ENCODE measurements at regions not wholly inside any gene's neighbourhood (a gene's known extent, or its start where the extent isn't known, plus 50 kb on each side); places are given as distances from the start of the nearest gene placed in this dataset.

DNA sequence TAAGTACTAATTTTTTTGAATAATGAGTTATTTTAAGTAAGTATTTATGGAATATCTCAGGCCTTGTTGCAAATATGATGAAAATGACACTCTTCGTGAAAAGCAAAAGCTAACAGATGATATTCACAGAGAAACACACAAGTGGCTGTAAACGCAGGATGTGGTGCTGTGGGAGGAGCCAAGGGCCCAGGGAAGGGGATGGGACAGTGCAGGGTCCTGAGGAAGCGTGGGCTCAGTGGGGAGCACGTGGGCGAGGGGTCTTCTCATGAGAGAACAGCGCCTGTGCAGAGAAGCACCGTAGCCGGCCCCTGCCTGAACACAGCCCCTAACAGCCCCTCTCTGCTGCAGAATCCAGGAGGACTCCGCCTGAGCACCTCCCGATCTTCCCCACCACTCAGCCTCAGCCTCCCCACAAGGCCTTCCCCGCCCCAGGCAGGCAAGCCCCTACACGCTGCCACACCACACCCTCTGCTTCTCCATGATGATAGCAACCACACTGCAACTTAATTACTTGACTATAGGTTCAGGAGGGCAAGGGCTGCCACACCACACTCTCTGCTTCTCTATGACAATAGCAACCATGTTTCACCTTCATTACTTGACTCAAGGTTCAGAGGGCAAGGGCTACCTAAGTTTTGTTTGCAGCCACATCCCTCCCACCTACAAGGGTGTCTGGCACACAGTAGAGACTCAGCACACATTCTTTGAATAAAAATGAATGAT lies 152.6 kb upstream of the RNF32 start:
- no peaks in the 10 kb centered on the region for H3K9me2 ChIP-seq (ENCODE audit: insufficient read depth, low read length)
- H3K9ac ChIP-seq (ENCODE audit: low read length) = no peak overlapping the region
- no peaks in the 10 kb centered on the region for H3F3A ChIP-seq (ENCODE audit: insufficient read depth, low read length, poor library complexity, severe bottlenecking)
- no peaks in the 10 kb centered on the region for H4K20me1 ChIP-seq (ENCODE audit: insufficient read depth)
- no peaks in the 10 kb centered on the region for H3K36me3 ChIP-seq (ENCODE audit: insufficient read depth, low read length)
- H3K4me2 ChIP-seq (ENCODE audit: low read length) = no peak overlapping the region
- no peak overlapping the region for H2AFZ ChIP-seq (ENCODE audit: low read depth, low read length)
- no peak overlapping the region for H3K27ac ChIP-seq (ENCODE audit: low read length)
- no peaks in the 10 kb centered on the region for H3K9me3 ChIP-seq (ENCODE audit: low read length)
- H3K79me2 ChIP-seq (replicated peaks; ENCODE audit: insufficient read depth, low read length) = no peaks in the 10 kb centered on the region
- H3K27me3 ChIP-seq (ENCODE audit: insufficient read depth, low read depth, low read length) = no peaks in the 10 kb centered on the region
- H3K4me3 ChIP-seq (ENCODE audit: low read length) = no peak overlapping the region
- TF ChIP-seq SMC3 (conservative IDR thresholded peaks at IDR 0.05; ENCODE audit: poor library complexity) (no peak), MXI1 (conservative IDR thresholded peaks at IDR 0.05; ENCODE audit: poor library complexity, severe bottlenecking) (no peak), RAD21 (conservative IDR thresholded peaks at IDR 0.05) (no peak), POLR2AphosphoS5 (IDR thresholded peaks at IDR 0.05) (no peak), EZH2 (IDR thresholded peaks at IDR 0.05; ENCODE audit: borderline replicate concordance, insufficient read depth, low read length, poor library complexity, severe bottlenecking) (no peak), TAF1 (IDR thresholded peaks at IDR 0.05; ENCODE audit: low read depth) (no peak), EP300 (conservative IDR thresholded peaks at IDR 0.05; ENCODE audit: poor library complexity, severe bottlenecking) (no peak)
- TF ChIP-seq, protein P1, sequence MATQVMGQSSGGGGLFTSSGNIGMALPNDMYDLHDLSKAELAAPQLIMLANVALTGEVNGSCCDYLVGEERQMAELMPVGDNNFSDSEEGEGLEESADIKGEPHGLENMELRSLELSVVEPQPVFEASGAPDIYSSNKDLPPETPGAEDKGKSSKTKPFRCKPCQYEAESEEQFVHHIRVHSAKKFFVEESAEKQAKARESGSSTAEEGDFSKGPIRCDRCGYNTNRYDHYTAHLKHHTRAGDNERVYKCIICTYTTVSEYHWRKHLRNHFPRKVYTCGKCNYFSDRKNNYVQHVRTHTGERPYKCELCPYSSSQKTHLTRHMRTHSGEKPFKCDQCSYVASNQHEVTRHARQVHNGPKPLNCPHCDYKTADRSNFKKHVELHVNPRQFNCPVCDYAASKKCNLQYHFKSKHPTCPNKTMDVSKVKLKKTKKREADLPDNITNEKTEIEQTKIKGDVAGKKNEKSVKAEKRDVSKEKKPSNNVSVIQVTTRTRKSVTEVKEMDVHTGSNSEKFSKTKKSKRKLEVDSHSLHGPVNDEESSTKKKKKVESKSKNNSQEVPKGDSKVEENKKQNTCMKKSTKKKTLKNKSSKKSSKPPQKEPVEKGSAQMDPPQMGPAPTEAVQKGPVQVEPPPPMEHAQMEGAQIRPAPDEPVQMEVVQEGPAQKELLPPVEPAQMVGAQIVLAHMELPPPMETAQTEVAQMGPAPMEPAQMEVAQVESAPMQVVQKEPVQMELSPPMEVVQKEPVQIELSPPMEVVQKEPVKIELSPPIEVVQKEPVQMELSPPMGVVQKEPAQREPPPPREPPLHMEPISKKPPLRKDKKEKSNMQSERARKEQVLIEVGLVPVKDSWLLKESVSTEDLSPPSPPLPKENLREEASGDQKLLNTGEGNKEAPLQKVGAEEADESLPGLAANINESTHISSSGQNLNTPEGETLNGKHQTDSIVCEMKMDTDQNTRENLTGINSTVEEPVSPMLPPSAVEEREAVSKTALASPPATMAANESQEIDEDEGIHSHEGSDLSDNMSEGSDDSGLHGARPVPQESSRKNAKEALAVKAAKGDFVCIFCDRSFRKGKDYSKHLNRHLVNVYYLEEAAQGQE (IDR thresholded peaks at IDR 0.05; ENCODE audit: borderline replicate concordance) = no peak
- TF ChIP-seq, protein P2, sequence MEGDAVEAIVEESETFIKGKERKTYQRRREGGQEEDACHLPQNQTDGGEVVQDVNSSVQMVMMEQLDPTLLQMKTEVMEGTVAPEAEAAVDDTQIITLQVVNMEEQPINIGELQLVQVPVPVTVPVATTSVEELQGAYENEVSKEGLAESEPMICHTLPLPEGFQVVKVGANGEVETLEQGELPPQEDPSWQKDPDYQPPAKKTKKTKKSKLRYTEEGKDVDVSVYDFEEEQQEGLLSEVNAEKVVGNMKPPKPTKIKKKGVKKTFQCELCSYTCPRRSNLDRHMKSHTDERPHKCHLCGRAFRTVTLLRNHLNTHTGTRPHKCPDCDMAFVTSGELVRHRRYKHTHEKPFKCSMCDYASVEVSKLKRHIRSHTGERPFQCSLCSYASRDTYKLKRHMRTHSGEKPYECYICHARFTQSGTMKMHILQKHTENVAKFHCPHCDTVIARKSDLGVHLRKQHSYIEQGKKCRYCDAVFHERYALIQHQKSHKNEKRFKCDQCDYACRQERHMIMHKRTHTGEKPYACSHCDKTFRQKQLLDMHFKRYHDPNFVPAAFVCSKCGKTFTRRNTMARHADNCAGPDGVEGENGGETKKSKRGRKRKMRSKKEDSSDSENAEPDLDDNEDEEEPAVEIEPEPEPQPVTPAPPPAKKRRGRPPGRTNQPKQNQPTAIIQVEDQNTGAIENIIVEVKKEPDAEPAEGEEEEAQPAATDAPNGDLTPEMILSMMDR (IDR thresholded peaks at IDR 0.05; ENCODE audit: poor library complexity, severe bottlenecking) = no peak

DNA sequence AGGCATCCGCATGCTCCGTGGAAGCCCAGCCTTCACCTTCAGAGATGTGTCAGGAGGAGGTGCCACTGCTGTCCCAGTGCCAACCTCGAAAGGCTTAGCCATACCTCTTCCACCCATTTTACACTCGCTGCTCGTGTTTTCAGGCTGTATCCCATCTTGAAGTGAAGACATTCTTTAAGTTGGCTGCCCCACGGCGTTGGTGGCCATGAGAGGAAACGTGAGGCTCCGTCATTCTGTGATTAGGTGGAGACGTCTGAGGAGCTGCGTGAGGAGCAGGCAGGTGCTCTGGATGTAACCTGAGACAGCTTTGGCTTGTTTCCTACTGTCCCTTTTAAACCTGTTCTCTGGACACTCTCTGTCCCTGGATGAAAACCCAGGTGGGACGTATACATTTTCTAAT lies 159.9 kb upstream of the RNF32 start:
- Histone ChIP-seq H3K27me3 (ENCODE audit: insufficient read depth, low read depth, low read length) (no peaks in the 10 kb centered on the region), H3K79me2 (replicated peaks; ENCODE audit: insufficient read depth, low read length) (no peaks in the 10 kb centered on the region)
- TF ChIP-seq TAF1 (IDR thresholded peaks at IDR 0.05; ENCODE audit: low read depth) = no peak

More for the DNA sequence above, 159.9 kb upstream of the RNF32 start:
- Histone ChIP-seq H2AFZ (ENCODE audit: low read depth, low read length) (no peak overlapping the region), H3K9me2 (ENCODE audit: insufficient read depth, low read length) (no peaks in the 10 kb centered on the region), H3K4me3 (ENCODE audit: low read length) (no peak overlapping the region), H3K9ac (ENCODE audit: low read length) (no peak overlapping the region), H4K20me1 (ENCODE audit: insufficient read depth) (no peaks in the 10 kb centered on the region), H3K27ac (ENCODE audit: low read length) (no peak overlapping the region), H3F3A (ENCODE audit: insufficient read depth, low read length, poor library complexity, severe bottlenecking) (no peaks in the 10 kb centered on the region), H3K4me2 (ENCODE audit: low read length) (no peak overlapping the region), H3K36me3 (ENCODE audit: insufficient read depth, low read length) (no peaks in the 10 kb centered on the region), H3K9me3 (ENCODE audit: low read length) (no peaks in the 10 kb centered on the region)

Measured in neural cell (in vitro differentiated cells).